Fibroblast of mammary gland (primary cell): ENCODE measurements at regions not wholly inside any gene's neighbourhood (a gene's known extent, or its start where the extent isn't known, plus 50 kb on each side); places are given as distances from the start of the nearest gene placed in this dataset.

Source experiments
- DNase-seq: peaks from one replicate; pipeline ENCODE4 v3.0.0-alpha.2; 2010; ENCODE audit warnings: low read depth
- H3K4me3 ChIP-seq: 2 replicates; pipeline ENCODE4 v1.5.1; 2011; ENCODE audit warnings: low read depth, mild to moderate bottlenecking, low read length, moderate library complexity; ENCODE audit not compliant: control insufficient read depth
- CTCF ChIP-seq: conservative IDR thresholded peaks from 2 replicates; pipeline ENCODE4 v1.5.1; 2011; ENCODE audit warnings: low read depth, low read length, inconsistent platforms; ENCODE audit not compliant: control insufficient read depth, insufficient read depth

- DNase-seq = peak; percentile 32
- no peak for TF ChIP-seq CTCF
- H3K4me3 ChIP-seq = no peak overlapping the region
Measured at GRCh38 chr2:144607891-144608521, 88.1 kb upstream of the ZEB2 start.

- H3K4me3 ChIP-seq = no peak overlapping the region
- no peak for TF ChIP-seq CTCF
- no peak for DNase-seq
Measured at GRCh38 chr2:144607099-144607498, 87.2 kb upstream of the ZEB2 start.

- TF ChIP-seq CTCF = no peak
Measured at GRCh38 chr2:144606466-144607095, 86.7 kb upstream of the ZEB2 start.

GRCh38 chr2:144605231-144605840, 85.4 kb upstream of the ZEB2 start:
- no peak for DNase-seq
- H3K4me3 ChIP-seq = no peak overlapping the region

More at GRCh38 chr2:144606466-144607095, 86.7 kb upstream of the ZEB2 start:
- H3K4me3 ChIP-seq = no peak overlapping the region
- no peak for DNase-seq

GRCh38 chr2:144603334-144603733, 83.4 kb upstream of the ZEB2 start:
- H3K4me3 ChIP-seq = no peak overlapping the region
- no peak for TF ChIP-seq CTCF
- no peak for DNase-seq

More at GRCh38 chr2:144605231-144605840, 85.4 kb upstream of the ZEB2 start:
- TF ChIP-seq CTCF = no peak

GRCh38 chr2:144598906-144599305, 79.0 kb upstream of the ZEB2 start:
- no peak for DNase-seq
- no peak for TF ChIP-seq CTCF
- H3K4me3 ChIP-seq = no peak overlapping the region
